Prostate gland (tissue), 2 donors: ENCODE measurements at regions not wholly inside any gene's neighbourhood (a gene's known extent, or its start where the extent isn't known, plus 50 kb on each side); places are given as distances from the start of the nearest gene placed in this dataset.

Experiments used
- DNase-seq: peaks from one replicate; pipeline ENCODE4 v3.0.0-alpha.2; 2019; ENCODE audit warnings: low spot score
- H3K27ac ChIP-seq, 2 donors: fragments of 200-600 bp; sonication (generic); 2 replicates each; pipeline ENCODE4 v1.5.1; 2017 to 2019
- H3K27me3 ChIP-seq: fragments of 200-600 bp; sonication (generic); replicated peaks from 2 replicates; pipeline ENCODE4 v1.5.1; 2019; ENCODE audit not compliant: insufficient read depth
- H3K36me3 ChIP-seq, 2 donors: fragments of 200-600 bp; sonication (generic); 1 replicate in 1 of 2; 2 replicates in 1 of 2; pipeline versions ENCODE4 v1.5.1 to v1.8.1; 2017 to 2019
- H3K4me1 ChIP-seq: fragments of 200-600 bp; sonication (generic); replicated peaks from 2 replicates; pipeline ENCODE4 v1.5.1; 2019
- H3K4me3 ChIP-seq, 2 donors: fragments of 200-600 bp; sonication (generic); 2 replicates each; pipeline ENCODE4 v1.5.1; 2017 to 2019
- H3K9me3 ChIP-seq: fragments of 200-600 bp; sonication (generic); 2 replicates; pipeline ENCODE4 v1.5.1; 2017
- POLR2A ChIP-seq: fragments of 450-650 bp; IDR thresholded peaks from one replicate; pipeline ENCODE4 v1.6.1; 2016; ENCODE audit warnings: antibody characterized with exemption, mild to moderate bottlenecking
- POLR2AphosphoS5 ChIP-seq: sonication (generic); formaldehyde crosslinking; IDR thresholded peaks from one replicate; pipeline ENCODE4 v1.6.1; 2017; ENCODE audit warnings: antibody characterized with exemption
- WGBS: methylation state at CpG from one replicate; pipeline ENCODE4 v1.1.5; 2018; 5-methylcytosine and 5-hydroxymethylcytosine counted together
- intact Hi-C: fragments of 100-400 bp; cut with DNase I; formaldehyde crosslinking; loops from one replicate; pipeline ENCODE4 v1.14.2; 2022
- small RNA-seq, 2 donors: library from RNA; depleted of rRNA; stranded (forward); fragments of <200 nt; gene quantifications; one replicate each; pipeline ENCODE3, GENCODE V24; 2016
- TF ChIP-seq, protein P1 (sequence below), 4 experiments: fragments of 200-600 bp in 2 of 4; fragments of 450-650 bp in 2 of 4; sonication (generic) in 2 of 4; IDR thresholded peaks; 1 replicate in 3 of 4; 2 replicates in 1 of 4; pipeline ENCODE4 v1.5.1; 2016 to 2019; ENCODE audit warnings: antibody characterized with exemption in 4 of 4, mild to moderate bottlenecking in 2 of 4, moderate library complexity in 2 of 4

DNA sequence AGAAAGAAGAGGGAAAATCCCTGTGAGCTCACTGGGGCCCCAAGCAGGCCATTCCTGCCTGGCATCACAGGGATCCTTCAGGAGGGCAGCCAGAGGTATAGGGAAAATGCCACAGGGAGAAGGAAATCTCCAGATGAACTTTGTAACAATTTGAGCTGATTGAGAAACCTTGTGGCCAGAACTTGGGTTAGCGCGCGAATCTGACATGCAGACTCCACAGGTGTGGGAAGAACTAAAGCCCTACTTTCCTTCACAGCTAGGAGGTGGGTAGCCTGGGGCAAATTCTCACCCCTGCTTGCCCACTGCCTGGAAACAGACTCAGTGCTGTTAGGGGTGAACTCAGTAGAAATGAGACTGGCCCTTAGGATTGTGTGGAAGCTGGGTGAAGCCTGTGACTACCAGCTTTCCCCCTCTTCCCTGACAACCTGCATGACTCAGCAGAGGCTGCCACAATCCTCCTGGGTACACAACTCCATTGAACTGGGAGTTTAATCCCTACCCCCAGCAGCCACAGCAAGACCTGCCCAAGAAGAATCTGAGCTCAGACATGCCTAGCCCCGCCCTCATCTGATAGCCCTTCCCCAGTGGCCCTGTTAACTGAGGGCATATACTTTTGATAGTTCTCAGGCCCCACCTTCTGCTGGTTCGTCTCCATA lies 57.2 kb upstream of the USP9Y start:
- 81% methylated on average over 5 of the region's 5 CpGs for WGBS
- intact Hi-C loops = no loop called here
- TF ChIP-seq, protein P1, sequence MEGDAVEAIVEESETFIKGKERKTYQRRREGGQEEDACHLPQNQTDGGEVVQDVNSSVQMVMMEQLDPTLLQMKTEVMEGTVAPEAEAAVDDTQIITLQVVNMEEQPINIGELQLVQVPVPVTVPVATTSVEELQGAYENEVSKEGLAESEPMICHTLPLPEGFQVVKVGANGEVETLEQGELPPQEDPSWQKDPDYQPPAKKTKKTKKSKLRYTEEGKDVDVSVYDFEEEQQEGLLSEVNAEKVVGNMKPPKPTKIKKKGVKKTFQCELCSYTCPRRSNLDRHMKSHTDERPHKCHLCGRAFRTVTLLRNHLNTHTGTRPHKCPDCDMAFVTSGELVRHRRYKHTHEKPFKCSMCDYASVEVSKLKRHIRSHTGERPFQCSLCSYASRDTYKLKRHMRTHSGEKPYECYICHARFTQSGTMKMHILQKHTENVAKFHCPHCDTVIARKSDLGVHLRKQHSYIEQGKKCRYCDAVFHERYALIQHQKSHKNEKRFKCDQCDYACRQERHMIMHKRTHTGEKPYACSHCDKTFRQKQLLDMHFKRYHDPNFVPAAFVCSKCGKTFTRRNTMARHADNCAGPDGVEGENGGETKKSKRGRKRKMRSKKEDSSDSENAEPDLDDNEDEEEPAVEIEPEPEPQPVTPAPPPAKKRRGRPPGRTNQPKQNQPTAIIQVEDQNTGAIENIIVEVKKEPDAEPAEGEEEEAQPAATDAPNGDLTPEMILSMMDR (IDR thresholded peaks at IDR 0.05) = no peak
- TF ChIP-seq POLR2AphosphoS5 (no peak), POLR2A (no peak)

DNA sequence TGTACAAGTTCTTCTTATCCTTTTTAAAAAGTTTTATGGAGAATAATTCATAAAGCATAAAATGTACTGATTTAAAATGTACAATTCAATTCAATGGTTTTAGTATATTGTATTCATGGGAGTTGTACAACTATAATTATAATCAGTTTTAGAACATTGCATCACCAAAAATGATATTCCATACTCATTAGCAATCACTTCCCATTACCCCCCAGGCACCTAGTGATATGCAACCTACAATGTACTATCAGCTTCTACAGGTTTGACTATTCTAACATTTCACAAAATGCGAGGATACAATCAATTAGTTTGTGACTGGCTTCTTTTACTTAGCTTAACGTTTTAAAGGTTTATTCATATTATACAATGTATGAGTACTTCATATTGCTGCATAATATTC lies 49.9 kb upstream of the USP9Y start:
- TF ChIP-seq, protein P1 (IDR thresholded peaks at IDR 0.05) = no peak
- TF ChIP-seq POLR2AphosphoS5 = no peak
- no peak for TF ChIP-seq POLR2A
- no peaks in the 10 kb centered on the region for H3K4me1 ChIP-seq
- H3K36me3 ChIP-seq = no peaks in the 10 kb centered on the region
- no peak overlapping the region for H3K4me3 ChIP-seq
- DNase-seq = no peak
- H3K27ac ChIP-seq = no peak overlapping the region
- H3K9me3 ChIP-seq = no peaks in the 10 kb centered on the region
- H3K27me3 ChIP-seq = no peaks in the 10 kb centered on the region
- WGBS = 83% methylated on average over 2 of the region's 2 CpGs
- intact Hi-C loops = no loop called here

More for the DNA sequence above, 57.2 kb upstream of the USP9Y start:
- DNase-seq = no peak
- no peaks in the 10 kb centered on the region for H3K36me3 ChIP-seq
- H3K27ac ChIP-seq = no peak overlapping the region
- H3K9me3 ChIP-seq = no peaks in the 10 kb centered on the region
- H3K27me3 ChIP-seq = no peaks in the 10 kb centered on the region
- H3K4me3 ChIP-seq = no peak overlapping the region
- H3K4me1 ChIP-seq = no peaks in the 10 kb centered on the region

Small RNAs in the stretch of these regions (small RNA-seq; reads per million reads assigned to genes)
- gene RN7SL702P = 0 reads per million in 2 donors
